GM12878 (cell line): ENCODE measurements at regions not wholly inside any gene's neighbourhood (a gene's known extent, or its start where the extent isn't known, plus 50 kb on each side); places are given as distances from the start of the nearest gene placed in this dataset.

Experiments
- ATAC-seq: fragments of 200-7000 bp; cut with Tn5 transposase; 3 replicates; pipeline ENCODE4 v1.9.1; 2020; ENCODE audit warnings: mild to moderate bottlenecking, moderate library complexity
- BruUV-seq: library from RNA; stranded (reverse); fragments of 400-500 nt; replicated peaks from 2 replicates; lab custom pipeline; 2021; lab: Mats Ljungman, UMichigan
- CTCF ChIA-PET: fragments of 300-600 bp; sonication (Branson Sonifier 250); formaldehyde crosslinking; extraction: SDS; loops from one replicate; lab custom pipeline; 2021; ENCODE audit warnings: inconsistent platforms; lab: Yijun Ruan, JAX
- POLR2A ChIA-PET: fragments of 350-600 bp; formaldehyde crosslinking; extraction: SDS; loops from one replicate; lab custom pipeline; 2021; ENCODE audit warnings: inconsistent platforms; lab: Charles Lee
- RAD21 ChIA-PET: fragments of 300-600 bp; sonication (Branson Sonifier 250); formaldehyde crosslinking; loops from one replicate; lab custom pipeline; 2023; ENCODE audit warnings: antibody characterized with exemption; ENCODE audit not compliant: unreplicated experiment; lab: Charles Lee
- SMC1A ChIA-PET: fragments of 300-600 bp; sonication (Branson Sonifier 250); formaldehyde crosslinking; loops from one replicate; lab custom pipeline; 2023; ENCODE audit not compliant: unreplicated experiment, uncharacterized antibody; lab: Charles Lee
- DNase-seq: peaks from one replicate; pipeline ENCODE4 v3.0.0-alpha.2; 2011; ENCODE audit warnings: low read depth, low spot score
- FAIRE-seq: peaks from 3 replicates; lab custom pipeline; 2011; peaks lifted over from hg19 to GRCh38; lab: Jason Lieb, UNC
- H2AFZ ChIP-seq: 2 replicates; pipeline ENCODE4 v1.6.0; 2011; ENCODE audit warnings: low read depth, low read length, control low read depth; ENCODE audit not compliant: control insufficient read depth
- H3K27ac ChIP-seq: 2 replicates; pipeline ENCODE4 v1.5.1; 2011; ENCODE audit warnings: control low read depth; ENCODE audit not compliant: control insufficient read depth, insufficient read depth
- H3K27me3 ChIP-seq, 2 experiments: replicated peaks in 1 of 2; 2 replicates each; pipeline versions ENCODE4 v1.6.0 to v1.6.1; 2011; ENCODE audit warnings: low read length in 1 of 2; ENCODE audit not compliant: control insufficient read depth in 2 of 2, insufficient read depth in 2 of 2
- H3K36me3 ChIP-seq, 2 experiments: 2 replicates each; pipeline ENCODE4 v1.5.1; 2011; ENCODE audit warnings: low read length in 1 of 2; ENCODE audit not compliant: control insufficient read depth in 2 of 2, insufficient read depth in 2 of 2
- H3K4me1 ChIP-seq: 2 replicates; pipeline ENCODE4 v1.6.1; 2011; ENCODE audit warnings: mild to moderate bottlenecking, low read length, moderate library complexity, mixed read lengths; ENCODE audit not compliant: control insufficient read depth, insufficient read depth
- H3K4me2 ChIP-seq: 2 replicates; pipeline ENCODE4 v1.6.0; 2011; ENCODE audit warnings: control low read depth; ENCODE audit not compliant: control insufficient read depth, insufficient read depth
- H3K4me3 ChIP-seq: fragments of 200-600 bp; sonication (generic); 2 replicates; pipeline ENCODE4 v1.5.1; 2016
- H3K79me2 ChIP-seq: 2 replicates; pipeline ENCODE4 v1.6.0; 2011; ENCODE audit warnings: low read length; ENCODE audit not compliant: control insufficient read depth, insufficient read depth
- H3K9ac ChIP-seq: 2 replicates; pipeline ENCODE4 v1.8.0; 2011; ENCODE audit warnings: low read length, control low read depth, mixed read lengths; ENCODE audit not compliant: control insufficient read depth, insufficient read depth
- H3K9me3 ChIP-seq: replicated peaks from 3 replicates; pipeline ENCODE4 v1.5.1; 2011; ENCODE audit warnings: mild to moderate bottlenecking, low read length; ENCODE audit not compliant: control insufficient read depth, insufficient read depth
- H4K20me1 ChIP-seq: 2 replicates; pipeline ENCODE4 v1.6.0; 2011; ENCODE audit not compliant: control insufficient read depth, insufficient read depth
- CHD2 ChIP-seq: IDR thresholded peaks from 2 replicates; pipeline ENCODE4 v1.6.1; 2011; ENCODE audit warnings: low read depth, low read length, improper control_type of control experiment, borderline replicate concordance
- CTCF ChIP-seq, 3 experiments: IDR thresholded peaks in 2 of 3; conservative IDR thresholded peaks in 1 of 3; 2 replicates each; pipeline ENCODE4 v1.5.1; 2011; ENCODE audit warnings: low read depth in 3 of 3, low read length in 3 of 3, mild to moderate bottlenecking in 3 of 3, control low read depth in 2 of 3, moderate library complexity in 2 of 3, inconsistent platforms in 1 of 3, mixed read lengths in 1 of 3; ENCODE audit not compliant: control insufficient read depth in 2 of 3, insufficient read depth in 1 of 3; ENCODE audit errors: extremely low read depth in 1 of 3
- HSF1 ChIP-seq: fragments of 150-350 bp; IDR thresholded peaks from 2 replicates; pipeline ENCODE4 v1.6.1; 2014; ENCODE audit warnings: mild to moderate bottlenecking, low read depth, low read length
- MEF2A ChIP-seq: IDR thresholded peaks from 2 replicates; pipeline ENCODE4 v1.6.1; 2011; ENCODE audit warnings: low read depth, mild to moderate bottlenecking, low read length, moderate library complexity; ENCODE audit not compliant: insufficient read depth
- MYB ChIP-seq: fragments of 150-350 bp; IDR thresholded peaks from 2 replicates; pipeline ENCODE4 v1.6.1; 2014; ENCODE audit warnings: mild to moderate bottlenecking, low read depth, low read length, borderline replicate concordance
- NR2C1 ChIP-seq: fragments of 450-650 bp; IDR thresholded peaks from 2 replicates; pipeline ENCODE4 v1.6.1; 2017; ENCODE audit warnings: antibody characterized with exemption, mild to moderate bottlenecking, moderate library complexity
- NR2C2 ChIP-seq: IDR thresholded peaks from 2 replicates; pipeline ENCODE4 v1.6.1; 2011; ENCODE audit warnings: borderline replicate concordance, low read depth; ENCODE audit not compliant: control insufficient read depth, insufficient read length
- STAT1 ChIP-seq: fragments of 450-650 bp; conservative IDR thresholded peaks from 2 replicates; pipeline ENCODE4 v1.6.1; 2014; ENCODE audit warnings: antibody characterized with exemption, mild to moderate bottlenecking
- WRNIP1 ChIP-seq: IDR thresholded peaks from 2 replicates; pipeline ENCODE4 v1.6.1; 2011; ENCODE audit warnings: low read depth, low read length, improper control_type of control experiment, borderline replicate concordance
- WGBS: methylation state at CpG from one replicate; pipeline ENCODE4 v1.1.6; 2016; ENCODE audit warnings: low lambda C conversion rate; ENCODE audit not compliant: insufficient replicate concordance, insufficient coverage; ENCODE audit errors: missing lambda C conversion rate; 5-methylcytosine and 5-hydroxymethylcytosine counted together
- in situ Hi-C: fragments of 300-500 bp; cut with MboI; formaldehyde crosslinking; loops from 9 replicates; pipeline ENCODE4 v1.14.3; 2018; ENCODE audit warnings: mixed read lengths
- intact Hi-C: fragments of 100-400 bp; cut with micrococcal nuclease; formaldehyde crosslinking; loops from one replicate; pipeline ENCODE4 v1.14.2; 2022; ENCODE audit not compliant: unreplicated experiment

DNA sequence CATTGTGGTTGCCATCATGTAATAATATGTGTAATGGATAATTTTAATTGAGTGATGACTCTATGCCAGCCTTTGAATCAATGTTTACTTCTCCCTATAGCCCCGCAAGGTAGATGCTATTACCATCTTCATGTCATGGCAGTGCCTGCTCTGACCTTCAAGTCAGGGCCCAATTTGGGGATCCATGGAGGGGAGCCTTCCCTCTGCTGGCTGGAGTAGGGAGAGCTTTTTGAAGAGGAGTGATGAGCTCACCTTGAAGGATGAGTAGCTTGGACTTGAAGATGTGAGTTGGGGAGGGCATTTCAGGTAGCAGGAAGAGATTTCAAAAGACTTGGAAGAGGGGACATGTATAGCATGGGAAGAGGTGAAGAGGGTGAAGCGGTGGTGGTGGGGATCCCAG, 189.2 kb downstream of the FOXD2 start:
- no peak overlapping the region for H3K9ac ChIP-seq
- RAD21 ChIA-PET = no interaction called here
- CTCF ChIA-PET = no interaction called here
- no peak overlapping the region for H3K4me3 ChIP-seq
- intact Hi-C loops (no loop called here), in situ Hi-C loops (no loop called here)
- H2AFZ ChIP-seq = no peak overlapping the region
- SMC1A ChIA-PET = no interaction called here
- no peak for TF ChIP-seq CTCF (IDR thresholded peaks at IDR 0.05 in 2 of 3, conservative IDR thresholded peaks at IDR 0.05 in 1 of 3; ENCODE audit: control insufficient read depth in 2 of 3, extremely low read depth in 1 of 3, insufficient read depth in 1 of 3, low read depth in 3 of 3, low read length in 3 of 3)
- TF ChIP-seq NR2C2 = no peak
- no peak for TF ChIP-seq MEF2A
- TF ChIP-seq NR2C1 = no peak
- no peak for TF ChIP-seq MYB
- TF ChIP-seq STAT1 = no peak
- TF ChIP-seq WRNIP1 = no peak
- TF ChIP-seq CHD2 = no peak
- TF ChIP-seq HSF1 = no peak
- FAIRE-seq (no peak), DNase-seq (no peak), ATAC-seq (no peak)
- POLR2A ChIA-PET = no interaction called here
- no peaks in the 10 kb centered on the region for H3K36me3 ChIP-seq
- H3K79me2 ChIP-seq = no peaks in the 10 kb centered on the region
- H3K4me1 ChIP-seq = no peaks in the 10 kb centered on the region
- H3K9me3 ChIP-seq = no peaks in the 10 kb centered on the region
- WGBS = 21% methylated on average over 2 of the region's 2 CpGs
- no peak overlapping the region for H3K4me2 ChIP-seq
- no peaks in the 10 kb centered on the region; a peak in 1 of 4 replicates for H3K27me3 ChIP-seq
- BruUV-seq = no TSS peak
- no peak overlapping the region for H3K27ac ChIP-seq
- no peaks in the 10 kb centered on the region for H4K20me1 ChIP-seq
